Stomach (tissue), 4 donors: ENCODE measurements at regions not wholly inside any gene's neighbourhood (a gene's known extent, or its start where the extent isn't known, plus 50 kb on each side); places are given as distances from the start of the nearest gene placed in this dataset.

Experiments
- CTCF ChIP-seq, 7 experiments: fragments of 450-650 bp in 4 of 7; fragments of 200-600 bp in 3 of 7; sonication (generic) in 3 of 7; IDR thresholded peaks; one replicate each; pipeline ENCODE4 v1.5.1; 2016 to 2019; ENCODE audit warnings: antibody characterized with exemption in 7 of 7, control low read depth in 2 of 7, mild to moderate bottlenecking in 1 of 7
- POLR2A ChIP-seq, 4 donors: fragments of 450-650 bp; IDR thresholded peaks; one replicate each; pipeline ENCODE4 v1.6.1; 2016; ENCODE audit warnings: antibody characterized with exemption in 4 of 4, control low read depth in 2 of 4, mild to moderate bottlenecking in 1 of 4, moderate library complexity in 1 of 4
- POLR2AphosphoS5 ChIP-seq, 3 donors: sonication (generic); formaldehyde crosslinking; IDR thresholded peaks; one replicate each; pipeline ENCODE4 v1.6.1; 2016; ENCODE audit warnings: antibody characterized with exemption in 3 of 3

GRCh38 chr3:18641916-18642315, 216.8 kb upstream of the SATB1 start:
- TF ChIP-seq POLR2AphosphoS5 (IDR thresholded peaks at IDR 0.05), result no peak
- no peak for TF ChIP-seq CTCF (IDR thresholded peaks at IDR 0.05)
- TF ChIP-seq POLR2A (IDR thresholded peaks at IDR 0.05), result no peak
